Astrocyte of the spinal cord (primary cell): ENCODE measurements at regions not wholly inside any gene's neighbourhood (a gene's known extent, or its start where the extent isn't known, plus 50 kb on each side); places are given as distances from the start of the nearest gene placed in this dataset.

Experiments used
- DNase-seq: peaks from one replicate; pipeline ENCODE4 v3.0.0; 2011; ENCODE audit warnings: low read depth, low spot score
- H3K4me3 ChIP-seq: 2 replicates; pipeline ENCODE4 v1.5.1; 2011; ENCODE audit warnings: low read depth, mild to moderate bottlenecking, low read length, moderate library complexity
- CTCF ChIP-seq: IDR thresholded peaks from 2 replicates; pipeline ENCODE4 v1.5.1; 2012; ENCODE audit warnings: low read depth, mild to moderate bottlenecking, low read length, inconsistent platforms
- in situ Hi-C: cut with HindIII; loops from 2 replicates; pipeline ENCODE4 v1.10.0; 2017; ENCODE audit warnings: low sequenced_read_pairs

GRCh38 chr4:162791226-162791625, 375.5 kb downstream of the NAF1 start:
- TF ChIP-seq CTCF, result no peak
- H3K4me3 ChIP-seq, result no peak overlapping the region
- DNase-seq, result no peak
- in situ Hi-C loops, result no loop called here

- in situ Hi-C loops, result no loop called here
- no peak for TF ChIP-seq CTCF
- H3K4me3 ChIP-seq, result no peak overlapping the region
- no peak for DNase-seq
Observed at GRCh38 chr4:162787120-162787519, 379.6 kb downstream of the NAF1 start.

- no peak for TF ChIP-seq CTCF
- DNase-seq, result peak; percentile 22
- in situ Hi-C loops, result no loop called here
- H3K4me3 ChIP-seq, result no peak overlapping the region
Observed at GRCh38 chr4:162782778-162783525, 383.7 kb downstream of the NAF1 start.

GRCh38 chr4:162782096-162782777, 384.5 kb downstream of the NAF1 start:
- in situ Hi-C loops, result no loop called here
- no peak overlapping the region for H3K4me3 ChIP-seq
- TF ChIP-seq CTCF, result no peak
- no peak for DNase-seq

- DNase-seq, result no peak
- no peak for TF ChIP-seq CTCF
Observed at GRCh38 chr4:162770761-162771490, 395.8 kb downstream of the NAF1 start.

GRCh38 chr4:162767083-162767482, 399.6 kb downstream of the NAF1 start:
- in situ Hi-C loops, result no loop called here
- TF ChIP-seq CTCF, result no peak
- H3K4me3 ChIP-seq, result no peak overlapping the region
- DNase-seq, result no peak

More at GRCh38 chr4:162770761-162771490, 395.8 kb downstream of the NAF1 start:
- in situ Hi-C loops, result no loop called here
- no peak overlapping the region for H3K4me3 ChIP-seq
